COR-L47 (cell line): ENCODE measurements at regions not wholly inside any gene's neighbourhood (a gene's known extent, or its start where the extent isn't known, plus 50 kb on each side); places are given as distances from the start of the nearest gene placed in this dataset.

Experiments used
- DNase-seq: peaks from one replicate; lab custom pipeline; 2025; lab: John Stamatoyannopoulos, UW

DNA sequence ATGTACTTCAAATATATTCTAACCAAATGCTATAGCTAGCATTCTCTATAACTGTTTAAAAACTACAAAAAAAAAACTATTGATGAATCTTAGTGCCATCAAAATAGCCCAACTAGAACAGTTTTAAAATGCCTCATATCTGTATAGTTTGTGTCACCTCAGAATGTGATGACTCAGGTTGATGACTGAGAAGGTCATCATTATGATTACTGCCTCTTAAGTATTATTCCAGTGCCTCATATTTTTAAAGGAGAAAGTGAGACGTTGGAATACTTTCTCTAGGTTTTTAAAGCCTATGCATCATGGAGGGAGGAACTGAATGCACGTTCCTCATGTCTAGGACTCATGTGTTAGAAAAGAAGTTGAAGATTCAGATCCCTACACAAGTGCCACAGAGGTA lies 88.2 kb downstream of the TMA16 start:
- DNase-seq: no peak

- peak; percentile 56 for DNase-seq
Observed at GRCh38 chr4:163587867-163588266, 93.4 kb downstream of the TMA16 start.

DNA sequence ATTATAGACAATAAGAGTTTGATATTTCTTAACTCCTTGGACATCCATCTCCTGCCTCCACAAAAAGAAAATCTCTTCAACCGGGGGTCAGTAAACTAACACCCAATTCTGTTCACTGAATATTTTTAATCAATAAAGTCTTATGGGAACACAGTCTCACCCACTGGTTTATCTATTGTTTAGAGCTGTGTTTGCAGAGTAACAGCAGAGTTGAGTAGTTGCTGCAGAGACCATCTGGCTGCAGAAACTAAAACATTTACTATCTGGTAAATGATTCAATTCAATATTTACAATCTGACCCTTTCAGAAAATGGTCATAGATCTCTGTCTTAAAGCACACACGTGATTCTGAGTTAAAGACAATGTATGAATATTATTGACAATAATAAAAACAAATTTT lies 94.0 kb downstream of the TMA16 start:
- DNase-seq: peak; percentile 22

DNA sequence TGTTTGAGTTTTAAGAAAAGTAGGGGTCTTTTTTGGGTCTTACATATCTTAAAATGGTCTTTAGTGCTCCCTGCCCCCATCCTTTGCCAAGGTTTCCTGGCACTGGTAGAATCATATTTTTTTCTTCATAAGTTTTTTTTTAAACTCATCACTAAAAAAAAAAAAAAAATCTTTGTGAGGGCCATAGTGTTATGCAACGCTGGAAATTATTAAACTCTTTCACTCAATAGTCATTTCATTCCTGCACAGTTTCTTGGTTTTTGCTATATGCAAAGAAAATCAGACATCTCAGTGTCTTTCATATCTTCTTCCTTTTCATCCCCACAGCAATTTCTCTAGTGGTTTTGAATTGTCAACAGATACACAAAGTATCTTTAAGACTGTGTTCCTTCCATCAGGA lies 95.6 kb downstream of the TMA16 start:
- no peak for DNase-seq

DNA sequence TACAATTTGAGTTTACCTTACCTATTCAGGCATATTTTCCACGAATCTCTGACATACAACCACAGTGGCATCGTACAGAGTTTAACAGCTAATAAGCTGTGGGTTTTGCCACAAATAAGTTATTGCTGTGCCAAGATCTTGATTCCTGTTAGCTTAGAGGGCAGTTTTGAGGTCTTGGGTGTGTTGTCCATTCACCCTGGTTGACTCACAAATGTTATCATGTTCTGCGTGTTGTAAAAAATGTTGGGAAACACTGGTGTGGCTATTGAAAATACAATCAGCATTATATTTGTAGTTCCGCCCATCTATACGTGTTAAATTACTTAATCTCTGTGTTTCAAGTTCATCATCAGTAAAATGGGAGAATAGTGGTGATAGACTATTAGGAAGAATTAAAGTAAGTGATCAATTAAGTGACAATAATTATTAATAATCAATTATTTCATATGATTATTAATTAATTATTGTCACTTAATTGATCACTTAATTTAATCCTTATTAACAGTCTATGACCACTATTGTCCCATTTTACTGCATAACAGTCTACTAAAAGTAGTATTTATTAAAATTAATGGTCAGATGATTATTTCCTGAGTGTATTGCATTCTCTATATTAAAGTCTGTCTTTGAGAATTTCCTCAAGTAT lies 96.3 kb downstream of the TMA16 start:
- no peak for DNase-seq

- no peak for DNase-seq
Observed at GRCh38 chr4:163591614-163592020, 97.1 kb downstream of the TMA16 start.

- DNase-seq: peak; percentile 90
Observed at GRCh38 chr4:163592212-163592611, 97.7 kb downstream of the TMA16 start.

GRCh38 chr4:163595580-163595979 lies 101.1 kb downstream of the TMA16 start:
- DNase-seq: no peak

GRCh38 chr4:163598028-163598427 lies 103.5 kb downstream of the TMA16 start:
- DNase-seq: no peak

DNA sequence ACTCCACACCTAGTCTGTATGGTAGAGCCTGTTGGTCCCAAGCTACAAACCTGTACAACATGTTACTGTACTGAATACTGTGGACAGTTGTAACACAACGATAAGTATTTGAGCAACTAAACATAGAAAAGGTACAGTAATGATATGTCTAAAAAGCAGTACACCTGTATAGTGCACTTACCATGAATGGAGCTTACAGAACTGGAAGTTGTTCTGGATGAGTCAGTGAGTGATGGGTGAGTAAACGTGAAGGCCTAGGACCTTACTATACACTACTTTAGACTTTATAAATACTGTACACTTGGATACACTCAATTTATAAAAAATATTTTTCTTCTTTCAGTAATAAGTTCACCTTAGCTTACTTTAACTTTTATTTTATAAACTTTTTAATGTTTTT lies 104.0 kb downstream of the TMA16 start:
- DNase-seq: no peak

DNA sequence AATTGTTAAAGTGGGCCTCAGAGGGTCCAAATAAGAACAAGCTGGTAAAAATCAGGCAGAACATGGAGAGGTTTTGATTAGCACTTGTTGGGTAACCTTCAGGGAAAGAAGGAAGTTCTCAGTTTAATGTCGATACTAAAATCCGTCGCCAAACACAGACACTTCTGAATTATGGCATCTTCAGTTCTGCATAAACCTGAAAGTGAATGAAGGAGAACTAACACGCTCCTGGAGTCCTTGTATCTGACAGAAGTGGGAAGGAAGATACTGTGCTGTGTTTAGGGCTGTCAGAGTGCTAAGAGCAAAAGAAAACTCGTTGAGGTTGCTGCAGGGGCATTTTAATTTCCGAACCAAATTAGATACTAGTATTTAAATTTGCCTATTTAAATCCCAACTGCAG lies 106.2 kb downstream of the TMA16 start:
- no peak for DNase-seq

DNA sequence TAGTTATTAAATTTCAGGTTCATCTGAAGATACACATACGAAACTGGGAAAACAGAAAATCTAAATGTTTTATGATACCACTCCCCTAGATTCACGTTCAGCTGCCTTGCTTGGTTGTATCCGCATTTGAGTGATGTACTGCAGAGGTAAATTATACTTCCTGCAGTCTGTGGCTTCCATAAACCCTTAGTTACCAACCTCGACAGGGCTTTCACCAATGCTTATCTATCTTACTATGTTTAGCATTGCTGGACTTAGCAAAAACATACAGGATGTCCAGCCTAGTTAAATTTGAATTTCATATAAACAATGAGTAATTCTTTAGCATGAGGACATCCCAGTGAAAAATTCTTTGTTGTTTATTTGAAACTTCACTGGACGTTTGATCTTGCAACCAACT lies 108.8 kb downstream of the TMA16 start:
- DNase-seq: no peak

DNA sequence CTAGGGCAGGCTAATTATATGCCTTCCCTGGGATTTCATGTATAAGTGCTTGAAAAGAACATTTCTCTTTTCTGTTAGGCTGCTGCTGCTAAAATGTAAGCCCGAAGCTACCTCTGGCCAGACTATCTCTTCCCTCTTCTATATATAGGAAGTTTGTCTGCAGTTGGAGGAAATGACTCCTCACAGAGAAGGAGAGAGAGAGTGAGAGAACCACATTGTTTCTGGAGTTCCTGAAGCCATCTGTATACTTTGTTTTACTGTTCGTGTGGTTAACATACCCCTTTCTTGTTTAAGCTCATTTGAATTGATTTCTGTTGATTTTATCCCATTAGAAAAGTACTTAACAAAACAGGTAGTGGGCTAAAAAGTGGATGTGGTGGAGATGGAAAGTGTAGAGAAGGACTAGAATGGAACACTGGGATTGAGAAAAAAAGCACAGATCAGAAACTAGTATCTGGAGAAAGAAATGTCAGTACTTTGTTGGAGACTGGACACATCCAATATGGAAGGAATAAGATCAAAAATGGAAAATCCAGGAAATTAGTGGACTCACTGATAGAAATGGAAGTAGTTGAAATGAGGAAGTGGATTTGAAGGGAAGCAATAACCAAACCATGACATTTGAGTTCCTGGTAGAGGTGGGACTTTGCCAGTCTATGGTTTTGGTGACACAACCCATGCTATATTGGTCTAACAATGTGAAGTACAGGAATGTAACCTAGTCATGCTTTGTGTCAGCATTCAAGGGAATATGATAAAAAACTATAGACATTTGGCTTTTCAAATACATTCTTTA lies 112.6 kb downstream of the TMA16 start:
- DNase-seq: no peak

GRCh38 chr4:163609019-163609418 lies 114.5 kb downstream of the TMA16 start:
- no peak for DNase-seq

DNA sequence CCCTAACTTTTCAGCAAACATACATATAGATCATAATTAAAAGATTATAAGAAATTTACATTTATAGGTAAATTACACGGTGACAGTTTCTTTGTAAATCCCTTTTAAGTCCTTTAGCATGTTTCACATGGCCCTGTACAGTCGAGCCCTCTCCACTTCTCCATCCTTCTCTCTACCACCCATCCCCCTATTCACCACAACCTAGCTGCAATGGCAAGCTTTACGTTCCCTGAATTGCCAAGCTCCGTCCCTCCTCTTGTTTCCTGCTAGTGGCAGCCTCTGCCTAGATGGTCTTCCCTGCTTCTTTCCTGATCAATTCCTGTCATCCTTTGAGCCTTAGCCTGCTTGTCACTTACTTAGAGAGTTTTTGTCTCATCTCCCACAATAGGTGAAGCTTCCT lies 116.2 kb downstream of the TMA16 start:
- no peak for DNase-seq

DNA sequence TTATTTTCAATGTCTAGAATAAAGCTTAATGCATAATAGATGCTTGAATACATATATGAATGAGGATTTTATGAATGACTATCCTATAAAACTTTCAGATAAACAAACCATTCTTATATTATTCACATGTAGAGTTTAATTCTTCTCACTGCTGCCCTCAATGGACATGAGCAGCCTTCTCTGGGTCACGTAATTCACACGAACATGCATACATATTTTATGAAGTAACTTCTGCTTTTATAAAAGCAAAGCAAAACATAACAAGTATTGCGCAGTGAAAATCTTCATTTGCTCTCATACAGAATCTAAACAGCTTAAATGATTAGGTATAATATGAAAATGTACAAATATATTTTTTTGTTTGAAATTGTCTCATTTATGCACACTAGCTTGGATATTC lies 116.7 kb downstream of the TMA16 start:
- DNase-seq: no peak

GRCh38 chr4:163611784-163612445 lies 117.4 kb downstream of the TMA16 start:
- DNase-seq: no peak

- DNase-seq: no peak
Observed at GRCh38 chr4:163612762-163613161, 118.3 kb downstream of the TMA16 start.

- no peak for DNase-seq
Observed at GRCh38 chr4:163613383-163613782, 118.9 kb downstream of the TMA16 start.

DNA sequence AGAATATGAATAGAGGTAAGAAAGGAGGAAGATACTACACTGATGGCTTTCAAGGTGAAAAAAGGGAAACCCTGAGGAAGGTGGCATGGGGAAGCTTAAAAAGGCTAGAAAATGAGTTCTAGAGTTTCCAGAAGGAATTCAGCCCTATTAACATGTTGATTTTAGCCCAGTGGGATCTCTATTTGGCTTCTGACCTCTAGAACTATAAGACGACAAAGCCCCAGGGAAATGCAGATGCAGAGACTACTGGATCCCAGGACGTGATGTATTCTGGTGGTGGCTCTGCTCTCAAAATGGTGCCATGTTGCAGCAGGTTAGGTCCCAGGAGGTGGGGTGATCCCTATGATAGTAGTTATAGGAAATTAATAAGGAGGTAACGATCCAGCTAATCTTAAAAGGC lies 120.4 kb downstream of the TMA16 start:
- no peak for DNase-seq

- DNase-seq: no peak
Observed at GRCh38 chr4:163618845-163619244, 124.4 kb downstream of the TMA16 start.

- DNase-seq: no peak
Observed at GRCh38 chr4:163620738-163621137, 126.2 kb downstream of the TMA16 start.

GRCh38 chr4:163621821-163622220 lies 127.3 kb downstream of the TMA16 start:
- DNase-seq: no peak
